Adrenal gland (tissue), 5 donors: ENCODE measurements at regions not wholly inside any gene's neighbourhood (a gene's known extent, or its start where the extent isn't known, plus 50 kb on each side); places are given as distances from the start of the nearest gene placed in this dataset.

Experiments
- CTCF ChIP-seq, 6 experiments: fragments of 450-650 bp in 4 of 6; fragments of 200-600 bp in 2 of 6; sonication (generic) in 1 of 6; IDR thresholded peaks; 1 replicate in 5 of 6; 2 replicates in 1 of 6; pipeline versions ENCODE4 v1.5.1 to v1.8.0; 2016 to 2021; ENCODE audit warnings: antibody characterized with exemption in 6 of 6, mild to moderate bottlenecking in 2 of 6, moderate library complexity in 1 of 6
- POLR2A ChIP-seq, 2 donors: fragments of 450-650 bp; IDR thresholded peaks; one replicate each; pipeline ENCODE4 v1.6.1; 2017; ENCODE audit warnings: antibody characterized with exemption in 2 of 2, mild to moderate bottlenecking in 2 of 2, moderate library complexity in 1 of 2
- donor health status: DM: no; HTN: no; CAD: no.

GRCh38 chr17:79452706-79453105, 158.1 kb downstream of the RBFOX3 start:
- TF ChIP-seq POLR2A (IDR thresholded peaks at IDR 0.05) = no peak
- no peak for TF ChIP-seq CTCF (IDR thresholded peaks at IDR 0.05)
